GM12874 (cell line): ENCODE measurements at regions not wholly inside any gene's neighbourhood (a gene's known extent, or its start where the extent isn't known, plus 50 kb on each side); places are given as distances from the start of the nearest gene placed in this dataset.

Experiments
- TF ChIP-seq, protein P1 (sequence below): IDR thresholded peaks from 2 replicates; pipeline ENCODE4 v1.5.1; 2011; ENCODE audit warnings: low read depth, mild to moderate bottlenecking, control low read depth, low read length, moderate library complexity; ENCODE audit not compliant: insufficient read depth

DNA sequence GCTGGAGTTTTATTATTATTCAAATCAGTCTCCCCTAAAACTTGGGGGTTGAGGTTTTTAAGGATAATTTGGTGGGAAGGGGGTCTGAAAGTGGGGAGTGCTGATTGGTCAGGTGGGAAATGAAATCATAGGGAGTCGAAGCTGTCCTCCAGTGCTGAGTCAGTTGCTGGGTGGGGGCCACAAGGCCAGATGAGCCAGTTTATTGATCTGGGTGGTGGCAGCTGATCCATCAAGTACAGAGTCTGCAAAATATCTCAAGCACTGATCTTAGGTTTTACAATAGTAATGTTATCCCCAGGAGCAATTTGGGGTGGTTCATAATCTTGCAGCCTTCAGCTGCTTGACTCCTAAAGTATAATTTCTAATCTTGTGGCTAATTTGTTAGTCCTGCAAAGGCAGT lies 146.0 kb upstream of the SPACA1 start:
- TF ChIP-seq, protein P1, sequence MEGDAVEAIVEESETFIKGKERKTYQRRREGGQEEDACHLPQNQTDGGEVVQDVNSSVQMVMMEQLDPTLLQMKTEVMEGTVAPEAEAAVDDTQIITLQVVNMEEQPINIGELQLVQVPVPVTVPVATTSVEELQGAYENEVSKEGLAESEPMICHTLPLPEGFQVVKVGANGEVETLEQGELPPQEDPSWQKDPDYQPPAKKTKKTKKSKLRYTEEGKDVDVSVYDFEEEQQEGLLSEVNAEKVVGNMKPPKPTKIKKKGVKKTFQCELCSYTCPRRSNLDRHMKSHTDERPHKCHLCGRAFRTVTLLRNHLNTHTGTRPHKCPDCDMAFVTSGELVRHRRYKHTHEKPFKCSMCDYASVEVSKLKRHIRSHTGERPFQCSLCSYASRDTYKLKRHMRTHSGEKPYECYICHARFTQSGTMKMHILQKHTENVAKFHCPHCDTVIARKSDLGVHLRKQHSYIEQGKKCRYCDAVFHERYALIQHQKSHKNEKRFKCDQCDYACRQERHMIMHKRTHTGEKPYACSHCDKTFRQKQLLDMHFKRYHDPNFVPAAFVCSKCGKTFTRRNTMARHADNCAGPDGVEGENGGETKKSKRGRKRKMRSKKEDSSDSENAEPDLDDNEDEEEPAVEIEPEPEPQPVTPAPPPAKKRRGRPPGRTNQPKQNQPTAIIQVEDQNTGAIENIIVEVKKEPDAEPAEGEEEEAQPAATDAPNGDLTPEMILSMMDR = no peak

DNA sequence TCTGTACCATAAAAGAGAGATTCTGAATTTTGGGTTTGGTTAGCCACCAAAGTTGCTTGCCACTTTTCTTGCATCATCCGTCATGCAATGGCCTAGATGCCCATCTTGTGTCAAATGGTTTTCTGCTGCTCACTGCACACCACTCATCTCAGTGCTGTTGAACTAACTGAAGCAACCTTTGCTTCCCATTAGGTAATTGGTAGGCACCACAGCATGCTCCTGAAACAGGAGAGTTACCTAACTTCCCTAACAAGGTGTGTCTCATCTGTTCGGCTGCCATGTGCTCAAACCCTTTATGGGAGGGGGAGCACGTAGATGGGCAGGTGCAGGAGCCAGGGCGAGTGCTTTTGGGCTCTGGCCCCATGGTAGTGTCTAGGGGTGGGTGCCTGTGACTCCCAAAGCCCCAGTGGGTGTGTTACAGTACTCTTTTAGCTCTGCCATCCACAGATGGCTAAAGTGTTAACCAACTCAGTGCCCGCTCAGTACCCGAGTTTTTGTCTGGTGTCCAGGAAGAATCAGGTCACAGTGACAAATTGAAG lies 147.4 kb upstream of the SPACA1 start:
- TF ChIP-seq, protein P1 = no peak

DNA sequence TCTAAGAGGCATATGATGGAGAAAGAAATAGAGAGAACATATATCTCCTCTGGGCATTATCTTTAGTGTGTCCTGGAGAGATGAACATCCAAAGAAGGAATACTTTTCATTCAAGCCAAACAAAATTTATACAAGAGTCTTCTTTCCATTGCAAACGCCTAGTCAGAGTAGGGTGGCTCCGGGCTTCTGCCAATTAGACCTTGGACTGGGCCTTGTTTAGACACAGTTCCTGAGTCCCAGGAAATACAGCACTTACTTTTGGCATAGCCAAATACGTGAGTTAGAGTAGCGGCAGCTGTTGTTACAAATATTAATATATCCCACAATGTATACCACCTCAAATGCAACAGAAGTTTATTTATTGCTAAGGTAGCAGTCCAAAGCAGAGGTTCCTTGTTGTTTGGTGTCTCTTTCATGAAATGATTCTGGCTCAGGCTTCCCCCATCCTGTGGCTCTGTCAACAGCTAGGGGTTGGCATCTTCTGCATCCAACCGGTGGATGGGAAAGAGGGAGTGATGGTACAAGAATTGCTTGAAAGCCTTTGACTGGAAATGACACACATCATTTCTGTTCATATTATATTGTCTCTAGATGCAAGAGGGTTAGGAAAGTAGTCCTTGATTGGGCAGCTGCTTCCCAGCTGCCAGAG lies 148.0 kb upstream of the SPACA1 start:
- TF ChIP-seq, protein P1 = no peak

DNA sequence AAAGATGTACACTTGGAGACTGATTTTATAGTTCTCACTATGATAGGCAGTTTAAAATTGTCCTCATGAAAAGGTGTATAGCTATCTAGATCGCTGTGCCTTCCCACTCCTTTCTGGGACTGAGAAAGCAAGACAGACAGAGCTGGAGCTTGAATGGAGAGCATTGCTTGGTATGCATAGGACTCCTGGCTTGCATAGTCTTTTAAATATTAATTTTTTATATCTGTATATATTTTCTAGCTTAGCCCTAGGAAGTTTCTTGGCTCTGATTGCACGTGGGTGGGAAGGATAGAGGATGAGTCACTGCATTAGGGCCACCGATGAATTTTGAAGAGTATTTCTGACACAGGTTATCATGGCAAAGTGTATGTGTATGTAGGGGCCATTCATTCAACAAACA lies 150.0 kb upstream of the SPACA1 start:
- TF ChIP-seq, protein P1 = no peak

DNA sequence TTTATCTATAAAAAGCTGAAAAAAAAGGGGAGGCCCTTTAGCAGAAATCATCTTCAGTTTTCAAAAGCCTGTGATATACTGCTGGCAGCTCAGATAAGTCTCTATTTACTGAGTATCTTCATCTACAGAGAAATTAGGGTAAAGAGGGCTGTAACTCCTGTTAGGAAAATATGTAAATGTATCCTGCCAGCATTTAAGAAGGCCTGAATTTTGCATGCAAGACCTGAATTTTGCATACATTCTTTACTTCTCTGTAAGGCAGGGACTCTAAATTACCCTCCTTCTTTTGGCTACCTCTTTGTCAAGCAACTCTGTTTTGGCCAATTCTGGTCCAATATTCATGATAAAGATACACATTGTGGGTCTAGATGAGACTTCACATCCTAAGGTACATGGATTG lies 150.6 kb upstream of the SPACA1 start:
- TF ChIP-seq, protein P1 = no peak

DNA sequence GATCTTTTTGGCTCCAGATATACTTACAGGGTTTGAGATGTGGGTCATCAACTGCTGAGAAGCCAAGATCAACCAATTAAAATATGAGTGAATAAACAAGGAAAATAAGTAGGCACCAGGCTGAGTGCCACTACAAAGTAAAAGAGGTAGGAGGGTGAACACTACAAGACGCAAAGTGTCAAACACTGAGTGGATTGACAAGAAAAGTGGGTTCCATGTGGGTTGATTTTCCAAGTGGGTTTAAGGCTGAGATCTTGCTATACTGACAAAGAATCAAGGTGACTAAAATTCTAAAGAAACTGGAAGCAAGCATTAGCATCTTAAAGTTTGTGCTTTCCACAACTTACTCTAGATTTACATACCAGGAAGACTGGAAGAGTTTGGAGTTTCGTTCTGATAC lies 160.4 kb upstream of the SPACA1 start:
- TF ChIP-seq, protein P1 = no peak

DNA sequence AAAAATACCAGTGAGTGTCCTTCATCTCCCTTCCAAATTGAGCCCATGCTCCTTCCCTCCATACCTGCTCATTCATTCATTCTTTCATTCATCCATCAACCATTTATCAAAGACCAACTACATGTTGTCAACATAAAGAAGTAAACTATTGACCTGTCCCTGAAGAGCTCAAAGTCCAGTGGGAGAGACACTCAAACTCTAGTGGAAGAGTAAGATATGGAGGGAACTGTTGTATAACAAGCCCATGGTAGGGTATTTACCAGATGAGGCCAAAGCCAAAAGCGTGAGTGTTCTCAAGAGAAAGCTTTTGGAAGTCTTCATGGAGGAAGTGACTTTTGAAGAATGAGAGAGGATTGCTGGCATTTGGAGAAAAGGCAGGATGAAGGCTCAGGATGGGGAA lies 163.4 kb upstream of the SPACA1 start:
- TF ChIP-seq, protein P1 = no peak
